ENCODE measurements at regions not wholly inside any gene's neighbourhood (a gene's known extent, or its start where the extent isn't known, plus 50 kb on each side); places are given as distances from the start of the nearest gene placed in this dataset.

- H3K27ac ChIP-seq, result no peak overlapping the region
Measured at GRCh38 chr22:48693377-48694135, 1134.1 kb downstream of the BRD1 start.

GRCh38 chr22:48692734-48693376 is 1134.8 kb downstream of the BRD1 start:
- H3K4me3 ChIP-seq, result no peak overlapping the region
- peaks cover 0 to 21% (median 7%) of the 10 kb centered on the region in 10 experiments; a peak in 10 of 20 replicates for H3K4me1 ChIP-seq
- no peak overlapping the region for H3K9ac ChIP-seq
- no peaks in the 10 kb centered on the region for H3K9me3 ChIP-seq (replicated peaks in 1 of 11)
- H4K20me1 ChIP-seq, result peaks cover 0 to 49% (median 0%) of the 10 kb centered on the region in 11 experiments; a peak in 3 of 22 replicates
- H3K27me3 ChIP-seq, result no peaks in the 10 kb centered on the region
- H3K36me3 ChIP-seq, result no peaks in the 10 kb centered on the region
- no peak overlapping the region for H3K27ac ChIP-seq
- no peak for TF ChIP-seq Cebpa-rat (IDR thresholded peaks at IDR 0.05)
- peak overlapping the region in 3 of 11 experiments; percentile 4 to 23 (median 19); a peak in 2 of 22 replicates for H3K4me2 ChIP-seq

More at GRCh38 chr22:48693377-48694135, 1134.1 kb downstream of the BRD1 start:
- no peaks in the 10 kb centered on the region for H3K36me3 ChIP-seq
- H3K27me3 ChIP-seq, result no peaks in the 10 kb centered on the region
- peaks cover 0 to 21% (median 7%) of the 10 kb centered on the region in 10 experiments; a peak in 10 of 20 replicates for H3K4me1 ChIP-seq
- H3K9ac ChIP-seq, result no peak overlapping the region
- H3K4me3 ChIP-seq, result no peak overlapping the region
- peaks cover 0 to 52% (median 0%) of the 10 kb centered on the region in 11 experiments; a peak in 3 of 22 replicates for H4K20me1 ChIP-seq
- TF ChIP-seq Cebpa-rat (IDR thresholded peaks at IDR 0.05), result no peak
- H3K9me3 ChIP-seq (replicated peaks in 1 of 11), result no peaks in the 10 kb centered on the region
- peak overlapping the region in 6 of 11 experiments; percentile 4 to 30 (median 24); a peak in 4 of 22 replicates for H3K4me2 ChIP-seq

- H3K4me3 ChIP-seq, result no peak overlapping the region
- no peak overlapping the region for H3K9ac ChIP-seq
- H3K4me1 ChIP-seq, result peaks cover 0 to 21% (median 7%) of the 10 kb centered on the region in 10 experiments; a peak in 10 of 20 replicates
- H3K36me3 ChIP-seq, result no peaks in the 10 kb centered on the region
- no peak for TF ChIP-seq Cebpa-rat (IDR thresholded peaks at IDR 0.05)
- H3K4me2 ChIP-seq, result peak overlapping the region in 2 of 11 experiments; percentile 18; a peak in 2 of 22 replicates
- H4K20me1 ChIP-seq, result peaks cover 0 to 43% (median 0%) of the 10 kb centered on the region in 11 experiments; a peak in 3 of 22 replicates
- no peaks in the 10 kb centered on the region for H3K9me3 ChIP-seq (replicated peaks in 1 of 11)
- H3K27ac ChIP-seq, result no peak overlapping the region
- no peaks in the 10 kb centered on the region for H3K27me3 ChIP-seq
Measured at GRCh38 chr22:48691431-48691851, 1136.2 kb downstream of the BRD1 start.

- H3K9me3 ChIP-seq (replicated peaks in 1 of 11), result 0 out of 22 replicates have a peak, but pooled peaks cover 0 to 4% (median 0%) of the 10 kb centered on the region in 11 experiments
- no peaks in the 10 kb centered on the region for H3K27me3 ChIP-seq
- no peak for TF ChIP-seq Cebpa-rat (IDR thresholded peaks at IDR 0.05)
- no peak overlapping the region for H3K27ac ChIP-seq
- H4K20me1 ChIP-seq, result peaks cover 0 to 38% (median 0%) of the 10 kb centered on the region in 11 experiments; a peak in 3 of 22 replicates
- H3K4me2 ChIP-seq, result no peak overlapping the region
- peaks cover 0 to 21% (median 7%) of the 10 kb centered on the region in 10 experiments; a peak in 10 of 20 replicates for H3K4me1 ChIP-seq
- H3K4me3 ChIP-seq, result no peak overlapping the region
- H3K9ac ChIP-seq, result no peak overlapping the region
- no peaks in the 10 kb centered on the region for H3K36me3 ChIP-seq
Measured at GRCh38 chr22:48690583-48691317, 1136.9 kb downstream of the BRD1 start.

GRCh38 chr22:48689206-48689605 is 1138.5 kb downstream of the BRD1 start:
- no peak overlapping the region for H3K4me2 ChIP-seq
- no peaks in the 10 kb centered on the region for H3K27me3 ChIP-seq
- H3K36me3 ChIP-seq, result no peaks in the 10 kb centered on the region
- H4K20me1 ChIP-seq, result peaks cover 0 to 37% (median 0%) of the 10 kb centered on the region in 11 experiments; a peak in 3 of 22 replicates
- no peak overlapping the region for H3K4me3 ChIP-seq
- no peak for TF ChIP-seq Cebpa-rat (IDR thresholded peaks at IDR 0.05)
- H3K9ac ChIP-seq, result no peak overlapping the region
- H3K27ac ChIP-seq, result no peak overlapping the region
- H3K9me3 ChIP-seq (replicated peaks in 1 of 11), result 0 out of 22 replicates have a peak, but pooled peaks cover 0 to 5% (median 0%) of the 10 kb centered on the region in 11 experiments
- H3K4me1 ChIP-seq, result peaks cover 0 to 21% (median 8%) of the 10 kb centered on the region in 10 experiments; a peak in 13 of 20 replicates

- no peak overlapping the region for H3K4me2 ChIP-seq
- no peak overlapping the region for H3K4me3 ChIP-seq
- no peaks in the 10 kb centered on the region for H3K36me3 ChIP-seq
- H3K27ac ChIP-seq, result no peak overlapping the region
- peaks cover 0 to 19% (median 10%) of the 10 kb centered on the region in 10 experiments; a peak in 13 of 20 replicates for H3K4me1 ChIP-seq
- peaks cover 0 to 32% (median 0%) of the 10 kb centered on the region in 11 experiments; a peak in 3 of 22 replicates for H4K20me1 ChIP-seq
- no peak overlapping the region for H3K9ac ChIP-seq
- H3K27me3 ChIP-seq, result no peaks in the 10 kb centered on the region
- H3K9me3 ChIP-seq (replicated peaks in 1 of 11), result peaks cover 0 to 10% (median 0%) of the 10 kb centered on the region in 11 experiments; a peak in 4 of 22 replicates
- no peak for TF ChIP-seq Cebpa-rat (IDR thresholded peaks at IDR 0.05)
Measured at GRCh38 chr22:48688366-48688765, 1139.3 kb downstream of the BRD1 start.

- Histone ChIP-seq H3K36me3 (no peaks in the 10 kb centered on the region), H3K27me3 (no peaks in the 10 kb centered on the region), H3K4me2 (no peak overlapping the region), H3K4me3 (no peak overlapping the region), H4K20me1 (peaks cover 0 to 28% (median 0%) of the 10 kb centered on the region in 11 experiments; a peak in 3 of 22 replicates), H3K4me1 (peaks cover 0 to 21% (median 9%) of the 10 kb centered on the region in 10 experiments; a peak in 13 of 20 replicates), H3K27ac (no peak overlapping the region), H3K9ac (no peak overlapping the region), H3K9me3 (replicated peaks in 1 of 11) (peaks cover 0 to 11% (median 0%) of the 10 kb centered on the region in 11 experiments; a peak in 4 of 22 replicates)
- no peak for TF ChIP-seq Cebpa-rat (IDR thresholded peaks at IDR 0.05)
Measured at GRCh38 chr22:48687606-48688005, 1140.1 kb downstream of the BRD1 start.

GRCh38 chr22:48686694-48687302 is 1140.9 kb downstream of the BRD1 start:
- H3K9me3 ChIP-seq (replicated peaks in 1 of 11), result peaks cover 0 to 11% (median 0%) of the 10 kb centered on the region in 11 experiments; a peak in 4 of 22 replicates
- H3K4me2 ChIP-seq, result no peak overlapping the region
- no peak for TF ChIP-seq Cebpa-rat (IDR thresholded peaks at IDR 0.05)
- no peaks in the 10 kb centered on the region for H3K27me3 ChIP-seq
- H3K27ac ChIP-seq, result no peak overlapping the region
- H3K4me3 ChIP-seq, result no peak overlapping the region
- H3K4me1 ChIP-seq, result peaks cover 0 to 29% (median 14%) of the 10 kb centered on the region in 10 experiments; a peak in 14 of 20 replicates
- no peak overlapping the region for H3K9ac ChIP-seq
- no peaks in the 10 kb centered on the region for H3K36me3 ChIP-seq
- peaks cover 0 to 20% (median 0%) of the 10 kb centered on the region in 11 experiments; a peak in 3 of 22 replicates for H4K20me1 ChIP-seq
